Ascending aorta (tissue), 2 donors: ENCODE measurements at regions not wholly inside any gene's neighbourhood (a gene's known extent, or its start where the extent isn't known, plus 50 kb on each side); places are given as distances from the start of the nearest gene placed in this dataset.

Experiments used
- DNase-seq, 2 donors: peaks; one replicate each; pipeline ENCODE4 v3.0.0-alpha.2; 2019; ENCODE audit warnings: low spot score in 2 of 2
- H3K27ac ChIP-seq, 2 donors: fragments of 200-600 bp; sonication (generic); one replicate each; pipeline ENCODE4 v1.5.1; 2016 to 2017; ENCODE audit warnings: mild to moderate bottlenecking in 1 of 2
- H3K27me3 ChIP-seq: fragments of 200-600 bp; sonication (generic); one replicate; pipeline ENCODE4 v1.5.1; 2017
- H3K36me3 ChIP-seq, 2 donors: fragments of 200-600 bp; sonication (generic); one replicate each; pipeline ENCODE4 v1.5.1; 2016
- H3K4me1 ChIP-seq, 2 donors: fragments of 200-600 bp; sonication (generic); one replicate each; pipeline ENCODE4 v1.5.1; 2016 to 2017; ENCODE audit warnings: mild to moderate bottlenecking in 1 of 2
- H3K4me3 ChIP-seq, 2 donors: fragments of 200-600 bp; sonication (generic); one replicate each; pipeline ENCODE4 v1.5.1; 2016 to 2017; ENCODE audit warnings: mild to moderate bottlenecking in 1 of 2
- H3K9me3 ChIP-seq, 2 donors: fragments of 200-600 bp; sonication (generic); one replicate each; pipeline ENCODE4 v1.5.1; 2016
- CTCF ChIP-seq, 3 experiments: fragments of 200-600 bp in 2 of 3; fragments of 450-650 bp in 1 of 3; sonication (generic) in 2 of 3; IDR thresholded peaks; one replicate each; pipeline ENCODE4 v1.5.1; 2016 to 2019; ENCODE audit warnings: antibody characterized with exemption in 3 of 3, mild to moderate bottlenecking in 1 of 3, moderate library complexity in 1 of 3
- intact Hi-C: fragments of 100-400 bp; cut with DNase I; formaldehyde crosslinking; loops from one replicate; pipeline ENCODE4 v1.15.1; 2023

GRCh38 chr4:100117750-100118149 is 72.5 kb downstream of the DDIT4L start:
- no peaks in the 10 kb centered on the region for H3K4me1 ChIP-seq
- no peaks in the 10 kb centered on the region for H3K9me3 ChIP-seq
- no peaks in the 10 kb centered on the region for H3K36me3 ChIP-seq
- no peak for TF ChIP-seq CTCF (IDR thresholded peaks at IDR 0.05)
- intact Hi-C loops = no loop called here
- no peak for DNase-seq
- no peaks in the 10 kb centered on the region for H3K27me3 ChIP-seq
- no peak overlapping the region for H3K27ac ChIP-seq
- H3K4me3 ChIP-seq = no peak overlapping the region

- Histone ChIP-seq H3K27ac (no peak overlapping the region), H3K4me3 (no peak overlapping the region), H3K36me3 (no peaks in the 10 kb centered on the region), H3K9me3 (no peaks in the 10 kb centered on the region), H3K27me3 (no peaks in the 10 kb centered on the region), H3K4me1 (no peaks in the 10 kb centered on the region)
- intact Hi-C loops = no loop called here
- no peak for DNase-seq
- no peak for TF ChIP-seq CTCF (IDR thresholded peaks at IDR 0.05)
These were observed 75.4 kb downstream of the DDIT4L start for GRCh38 chr4:100114909-100115308.

GRCh38 chr4:100113732-100114131 is 76.5 kb downstream of the DDIT4L start:
- no peak for TF ChIP-seq CTCF (IDR thresholded peaks at IDR 0.05)
- H3K27me3 ChIP-seq = no peaks in the 10 kb centered on the region
- H3K9me3 ChIP-seq = no peaks in the 10 kb centered on the region
- intact Hi-C loops = no loop called here
- no peaks in the 10 kb centered on the region for H3K4me1 ChIP-seq
- H3K4me3 ChIP-seq = no peak overlapping the region
- H3K27ac ChIP-seq = no peak overlapping the region
- no peaks in the 10 kb centered on the region for H3K36me3 ChIP-seq
- DNase-seq = no peak

- TF ChIP-seq CTCF (IDR thresholded peaks at IDR 0.05) = no peak
- no peak overlapping the region for H3K27ac ChIP-seq
- H3K9me3 ChIP-seq = no peaks in the 10 kb centered on the region
- H3K4me1 ChIP-seq = no peaks in the 10 kb centered on the region
- no peaks in the 10 kb centered on the region for H3K36me3 ChIP-seq
- no peaks in the 10 kb centered on the region for H3K27me3 ChIP-seq
- H3K4me3 ChIP-seq = no peak overlapping the region
- intact Hi-C loops = no loop called here
- DNase-seq = no peak
These were observed 77.2 kb downstream of the DDIT4L start for GRCh38 chr4:100113096-100113495.

GRCh38 chr4:100109921-100110320 is 80.3 kb downstream of the DDIT4L start:
- TF ChIP-seq CTCF (IDR thresholded peaks at IDR 0.05) = no peak
- Histone ChIP-seq H3K36me3 (no peaks in the 10 kb centered on the region), H3K9me3 (no peaks in the 10 kb centered on the region), H3K27me3 (no peaks in the 10 kb centered on the region), H3K4me3 (no peak overlapping the region), H3K4me1 (no peaks in the 10 kb centered on the region), H3K27ac (no peak overlapping the region)
- DNase-seq = no peak
- intact Hi-C loops = loop anchor here (5.0 kb wide), 1 partner anchor 77 kb away; no protein-coding TSS in a partner anchor

- intact Hi-C loops = loop anchor here (5.0 kb wide), 1 partner anchor 78 kb away; no protein-coding TSS in a partner anchor
- Histone ChIP-seq H3K27ac (no peak overlapping the region), H3K4me3 (no peak overlapping the region), H3K36me3 (no peaks in the 10 kb centered on the region), H3K27me3 (no peaks in the 10 kb centered on the region), H3K9me3 (no peaks in the 10 kb centered on the region), H3K4me1 (no peaks in the 10 kb centered on the region)
- no peak for DNase-seq
- no peak for TF ChIP-seq CTCF (IDR thresholded peaks at IDR 0.05)
These were observed 81.4 kb downstream of the DDIT4L start for GRCh38 chr4:100108869-100109268.
